CD1c-positive myeloid dendritic cell (primary cell): ENCODE measurements at regions not wholly inside any gene's neighbourhood (a gene's known extent, or its start where the extent isn't known, plus 50 kb on each side); places are given as distances from the start of the nearest gene placed in this dataset.

ENCODE experiments used
- DNase-seq: peaks from one replicate; pipeline ENCODE4 v3.0.0-alpha.2; 2016; ENCODE audit errors: extremely low spot score

DNA sequence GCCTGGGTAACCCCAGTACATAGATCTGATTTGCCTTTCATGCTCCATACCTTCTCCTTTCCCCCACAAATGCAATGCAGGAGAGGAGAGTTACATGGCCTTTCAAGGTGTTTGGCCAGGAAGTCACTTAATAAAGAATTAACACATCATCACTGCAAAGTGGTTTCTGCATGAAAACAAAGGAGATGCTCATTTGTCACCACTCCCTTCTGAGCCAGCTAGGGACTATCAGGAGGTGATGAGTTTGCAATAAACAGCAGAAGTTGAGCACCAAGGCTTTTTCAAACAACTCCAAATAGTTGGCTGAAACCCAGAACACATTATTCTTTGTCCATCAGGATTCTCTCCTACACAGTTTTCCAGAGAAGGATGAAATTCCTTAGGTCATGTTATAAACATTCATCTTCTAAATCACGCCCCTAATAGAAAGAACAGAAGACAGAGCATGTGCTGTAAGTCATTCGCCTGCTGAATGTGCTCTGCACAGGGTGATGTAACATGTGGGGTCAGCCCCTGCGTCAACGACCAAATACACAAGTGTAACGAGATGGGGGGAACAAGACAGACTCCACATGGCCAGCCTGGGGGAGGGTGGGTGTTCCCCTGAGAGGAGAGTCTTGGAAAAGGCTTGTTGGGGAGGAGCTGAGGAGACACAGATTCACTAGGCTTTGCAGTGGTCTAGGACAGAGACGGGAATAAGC, 87.3 kb upstream of the RMDN2 start:
- no peak for DNase-seq

DNA sequence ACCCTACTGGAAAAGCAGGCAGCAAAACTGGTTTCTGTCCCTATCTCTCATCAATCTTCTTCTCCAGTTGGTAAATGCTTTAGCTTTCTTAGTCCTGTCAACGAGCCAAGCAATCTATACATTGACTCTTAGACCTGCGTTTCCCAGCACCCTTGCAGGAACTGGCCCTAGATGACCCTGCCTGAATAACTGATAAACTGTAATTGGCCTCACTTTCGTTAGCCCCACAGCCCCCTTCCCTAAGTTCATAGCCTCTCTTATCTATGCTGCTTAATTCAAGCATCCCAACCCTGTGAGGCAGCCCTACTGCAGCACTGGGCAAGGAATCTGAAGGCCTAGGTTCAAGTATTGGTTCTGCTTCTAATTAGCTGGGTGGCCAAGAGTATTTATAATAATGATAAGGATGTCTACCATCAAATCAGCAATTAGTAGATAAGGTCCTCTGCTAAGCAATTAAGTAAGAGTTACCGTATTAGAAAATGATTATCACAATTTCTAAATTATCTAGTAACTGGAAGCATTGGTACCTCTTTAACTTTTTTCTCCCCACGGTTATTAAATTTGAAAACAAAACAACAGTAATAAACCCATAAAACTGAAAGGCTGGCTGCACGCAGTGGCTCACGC, 86.4 kb upstream of the RMDN2 start:
- DNase-seq = no peak

DNA sequence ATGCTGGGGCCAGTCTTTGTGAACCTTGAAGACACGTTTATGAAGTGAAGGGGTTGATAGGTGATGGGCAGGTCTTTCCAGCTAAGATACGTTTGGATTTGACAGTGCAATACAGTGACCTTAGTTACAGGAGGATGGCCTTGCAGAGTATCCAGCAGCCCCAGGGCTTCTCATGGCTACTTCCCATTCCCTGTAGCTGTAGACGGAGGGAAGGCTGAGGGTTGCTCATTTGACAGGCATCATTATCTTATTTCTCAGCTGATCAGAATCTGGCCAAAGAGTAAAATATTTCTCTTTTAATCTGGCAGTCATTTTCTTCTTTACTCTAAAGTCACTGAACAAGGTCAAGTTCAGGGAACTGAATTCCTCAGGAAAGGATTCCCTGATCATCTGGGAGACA, 85.1 kb upstream of the RMDN2 start:
- DNase-seq = no peak

DNA sequence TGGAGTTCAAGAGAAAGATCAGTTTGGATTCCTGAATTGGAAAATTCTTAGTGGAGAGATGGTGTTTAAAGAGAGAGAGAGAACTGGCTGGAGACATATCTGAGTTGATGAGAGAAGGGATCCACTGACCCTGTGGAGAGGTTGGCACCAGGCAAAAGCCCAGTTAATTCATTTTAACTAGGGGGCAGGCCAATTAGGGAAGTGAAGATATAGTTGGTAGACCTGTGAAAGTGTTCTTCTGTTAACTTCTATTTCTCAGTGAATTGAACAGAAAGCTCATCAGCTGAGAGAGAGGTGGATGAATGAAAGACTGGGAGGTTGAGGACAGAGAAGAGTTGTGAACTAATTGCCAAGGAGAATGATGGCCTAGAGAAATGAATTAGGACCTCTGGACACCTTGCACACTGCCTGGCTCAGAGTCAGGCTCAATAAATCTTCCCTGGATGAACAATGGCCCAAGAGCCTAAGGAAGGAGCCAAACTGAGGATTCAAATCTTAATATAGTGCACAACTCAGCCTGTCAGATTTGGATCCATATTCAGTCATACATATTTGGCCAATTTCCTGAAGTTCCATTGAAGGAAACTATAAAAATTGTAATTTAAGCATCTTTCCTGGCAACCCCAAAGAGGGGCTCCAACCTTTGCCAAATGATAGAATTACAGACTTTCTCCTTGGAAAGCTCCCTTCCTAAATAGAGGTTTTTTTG, 82.2 kb upstream of the RMDN2 start:
- DNase-seq = no peak

DNA sequence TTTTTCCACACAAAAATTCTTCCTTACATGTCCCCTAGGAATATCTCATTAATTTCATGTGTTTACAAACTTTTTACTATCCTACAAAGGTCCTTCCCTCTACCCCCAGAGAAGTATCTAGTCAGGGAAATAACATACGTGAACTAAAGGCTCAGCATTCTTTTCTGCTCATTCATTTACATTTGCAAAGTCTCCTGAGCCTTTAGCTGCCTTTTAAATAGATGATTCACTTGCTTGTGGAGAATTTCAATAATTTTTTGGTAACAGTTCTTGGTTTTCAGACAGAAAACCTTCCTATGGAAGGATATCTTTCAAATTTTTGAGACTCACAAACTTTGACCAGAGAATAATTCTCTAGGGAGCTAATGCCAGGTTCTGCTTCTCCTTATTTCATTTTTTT, 81.5 kb upstream of the RMDN2 start:
- DNase-seq = no peak

DNA sequence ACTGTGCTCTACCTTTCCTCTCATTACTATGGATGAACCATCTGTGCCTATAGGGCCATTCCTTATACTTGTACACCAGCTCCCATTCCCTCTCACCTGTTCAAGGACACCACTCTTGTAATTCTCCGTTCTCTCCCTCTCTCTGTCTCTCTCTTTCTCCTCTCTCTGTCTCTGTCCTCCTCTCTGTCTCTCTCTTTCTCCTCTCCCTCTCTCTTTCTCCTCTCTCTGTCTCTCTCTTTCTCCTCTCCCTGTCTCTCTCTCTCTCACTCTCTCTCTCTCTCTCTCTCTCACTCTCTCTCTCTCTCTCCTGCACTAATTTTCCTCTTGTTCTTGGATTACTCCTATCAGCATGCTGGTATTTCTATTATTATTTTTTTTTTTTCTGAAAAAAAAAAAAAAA, 78.9 kb upstream of the RMDN2 start:
- no peak for DNase-seq

DNA sequence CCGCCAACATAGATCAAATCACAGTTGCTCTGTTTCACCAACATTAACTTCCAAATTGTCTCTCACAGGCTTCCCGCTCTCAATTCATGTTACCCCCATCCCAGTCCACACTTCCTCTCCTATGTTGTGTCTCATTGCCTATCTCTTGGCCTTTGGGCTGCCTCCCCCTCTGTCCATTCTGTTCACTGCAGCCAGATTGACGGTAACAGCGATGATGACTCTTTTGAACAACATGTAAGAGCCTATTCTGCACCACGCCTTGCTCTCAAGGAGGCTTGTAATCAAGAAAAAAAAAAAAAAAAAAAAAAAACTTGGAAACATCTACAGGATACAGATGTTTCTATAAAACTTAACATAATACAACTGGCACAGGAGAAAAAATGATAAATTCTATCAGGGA, 77.3 kb upstream of the RMDN2 start:
- no peak for DNase-seq

DNA sequence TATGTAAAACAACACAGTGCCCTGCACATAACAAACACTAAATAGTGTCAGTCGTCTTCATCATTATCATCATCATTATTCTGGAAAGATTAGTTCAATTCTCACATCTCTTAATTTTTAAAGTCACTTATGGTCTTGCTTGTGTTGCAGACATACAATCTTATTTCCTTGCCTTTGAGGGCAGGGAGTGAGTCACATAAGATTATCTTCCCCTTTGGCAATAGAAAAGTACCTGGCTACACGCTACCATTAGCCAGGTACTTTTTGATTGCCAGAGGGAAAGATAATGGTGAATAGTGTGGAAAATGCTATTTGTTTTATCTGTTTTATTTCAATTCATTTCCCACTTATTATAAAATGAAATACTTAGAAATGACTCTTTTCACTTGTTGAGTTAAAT, 76.6 kb upstream of the RMDN2 start:
- DNase-seq = no peak

DNA sequence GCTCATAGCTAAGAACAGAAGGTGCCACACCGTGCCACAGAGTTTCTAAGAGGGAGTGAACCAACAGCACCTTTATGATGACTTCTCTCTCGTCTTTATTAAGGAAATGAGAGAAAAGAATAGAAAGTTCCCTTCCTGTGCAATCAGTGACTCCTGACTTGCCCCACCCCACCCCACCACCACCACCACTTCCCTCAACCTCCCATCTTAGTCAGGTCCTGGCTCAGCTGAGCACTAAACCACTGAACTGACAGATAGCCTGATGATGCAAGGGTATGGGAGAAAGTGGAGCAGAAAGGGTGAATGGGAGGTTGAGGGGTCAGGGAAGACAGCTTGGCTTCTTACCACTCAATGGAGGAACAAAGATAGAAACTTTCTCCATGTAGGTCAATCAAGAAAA, 75.2 kb upstream of the RMDN2 start:
- peak; percentile 44 for DNase-seq

DNA sequence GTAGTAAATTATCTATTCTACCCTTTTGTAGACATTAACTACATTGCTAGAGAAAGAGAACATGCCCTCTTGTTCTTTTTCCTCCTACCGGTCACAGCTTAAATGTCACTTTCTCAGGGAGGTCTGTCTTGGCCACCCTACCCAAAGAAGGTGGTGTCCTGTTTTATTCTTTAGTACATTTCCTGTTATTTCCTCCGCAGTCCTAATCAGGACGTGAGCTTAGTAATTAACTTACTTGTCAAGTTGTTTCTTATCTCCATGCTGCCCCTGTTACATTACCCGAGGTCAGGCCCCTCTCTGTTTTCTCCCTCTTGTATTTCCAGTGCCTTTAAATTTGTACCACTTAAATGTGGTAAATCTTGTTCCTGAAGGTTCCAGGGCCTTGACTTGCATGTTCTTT, 73.7 kb upstream of the RMDN2 start:
- DNase-seq = no peak

DNA sequence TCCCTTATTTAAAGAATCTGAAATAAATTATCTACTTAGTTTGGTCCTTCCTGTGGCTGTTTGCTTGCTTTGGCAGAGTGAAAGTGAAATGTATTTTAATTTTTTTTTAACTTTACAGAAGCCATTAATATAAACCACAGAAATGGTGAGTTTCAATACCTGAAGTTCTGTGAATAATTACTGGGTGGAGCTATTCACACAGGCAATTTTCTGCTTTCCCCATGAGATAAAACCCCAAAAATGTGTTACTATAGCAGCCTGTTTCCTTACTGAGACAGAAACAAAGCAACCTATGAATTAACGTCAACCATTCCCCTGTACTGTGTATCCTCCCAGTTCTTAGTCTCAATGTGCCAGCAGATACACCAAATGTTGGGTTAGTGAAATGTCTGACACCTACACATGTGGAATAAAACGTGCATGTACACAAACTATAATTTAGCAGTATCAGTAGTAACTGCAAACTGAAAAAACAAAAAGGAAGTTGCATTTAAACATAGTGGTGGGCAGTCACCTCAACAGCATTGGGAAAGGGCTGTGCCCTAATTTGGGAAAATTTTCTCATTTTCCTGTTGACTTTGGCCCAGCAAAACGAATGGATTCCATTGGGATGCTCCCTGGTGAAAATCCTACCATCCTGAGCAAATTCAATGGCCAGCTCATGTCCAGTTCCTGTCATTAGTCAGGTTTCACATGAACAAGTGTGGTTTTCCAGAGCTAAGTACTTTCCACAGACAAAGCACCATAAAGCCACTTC, 73.1 kb upstream of the RMDN2 start:
- no peak for DNase-seq

DNA sequence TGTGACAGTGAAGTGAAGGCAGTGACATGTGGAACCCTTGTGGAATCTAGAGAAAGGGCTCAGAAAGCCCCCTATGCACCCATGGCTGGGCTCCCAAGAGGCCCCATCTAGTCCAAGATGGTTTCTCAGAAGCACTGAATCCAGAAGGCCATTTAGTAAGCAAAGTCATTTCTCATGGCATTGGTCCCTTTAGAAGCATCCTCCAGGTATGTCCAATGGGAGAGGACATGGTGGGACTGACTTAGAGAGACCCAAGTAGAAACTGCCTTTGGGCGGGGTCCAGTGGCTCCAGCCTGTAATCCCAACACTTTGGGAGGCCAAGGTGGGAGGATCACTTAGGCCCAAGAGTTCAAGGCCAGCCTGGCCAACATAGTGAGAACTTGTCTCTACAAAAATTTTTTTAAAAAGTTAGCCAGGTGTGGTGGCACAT, 72.5 kb upstream of the RMDN2 start:
- no peak for DNase-seq

DNA sequence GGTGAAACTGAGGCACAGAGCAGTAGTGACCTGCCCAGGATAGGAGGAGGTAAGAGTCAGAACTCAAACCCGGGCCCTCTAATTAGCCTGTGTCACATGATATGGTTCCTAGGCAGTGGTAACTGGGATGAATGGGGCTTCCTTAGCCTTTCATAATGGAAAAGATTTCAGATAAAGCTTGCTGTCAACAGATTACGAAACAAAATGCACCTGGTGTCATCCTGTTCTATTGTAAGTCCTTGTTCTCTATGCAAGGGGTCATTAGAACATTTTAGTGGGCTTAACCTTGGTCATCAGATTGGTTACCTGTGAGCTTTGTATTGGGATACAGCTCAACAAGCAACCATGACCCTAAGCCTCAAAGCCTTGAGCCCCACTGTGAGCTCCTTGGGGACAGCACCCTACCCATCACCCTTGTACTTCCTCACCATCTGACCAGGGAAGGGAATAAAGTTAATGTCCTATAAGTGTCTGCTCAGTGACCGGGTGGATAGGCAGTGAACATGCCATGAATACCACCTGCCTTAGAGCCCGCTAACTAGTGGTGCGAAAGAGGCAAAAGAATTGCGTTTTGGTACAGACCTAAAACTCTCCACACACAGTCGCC, 70.3 kb upstream of the RMDN2 start:
- no peak for DNase-seq

DNA sequence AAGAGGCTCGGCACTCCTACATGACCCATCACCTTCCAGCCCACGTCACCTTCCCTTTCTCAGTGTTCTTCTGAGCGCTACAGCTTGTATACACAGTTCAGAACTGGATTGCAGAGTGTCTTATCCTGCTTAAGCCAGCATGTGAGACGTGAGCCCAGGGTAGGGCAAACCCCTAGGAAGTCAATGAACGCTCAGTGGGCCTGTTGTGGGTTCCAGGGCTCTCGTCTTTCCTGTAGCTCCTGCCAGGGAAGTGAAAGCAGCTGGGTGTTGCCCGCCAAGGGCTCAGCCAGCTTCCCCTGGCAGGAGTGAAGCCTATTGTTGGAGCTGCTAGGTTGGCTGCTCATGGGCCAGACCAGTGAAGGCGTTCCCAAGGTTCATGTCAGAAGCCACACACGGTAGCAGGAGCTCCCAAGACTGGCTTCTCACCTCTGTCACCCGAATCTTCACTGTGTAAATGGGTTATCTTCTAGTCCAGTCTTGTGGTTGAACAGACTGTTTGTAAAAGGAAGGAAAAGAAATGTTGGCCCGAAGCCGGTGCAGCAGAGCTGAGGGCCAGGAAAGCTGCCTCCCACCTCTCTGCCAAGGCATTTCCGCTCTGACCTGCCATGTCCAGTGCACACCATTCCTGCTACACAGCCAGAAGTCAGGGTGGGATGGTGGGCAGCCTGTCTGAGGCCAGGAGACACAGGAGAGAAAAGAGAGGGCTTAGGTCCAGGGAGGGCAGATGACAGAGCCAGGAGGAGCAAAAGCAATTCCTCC, 69.6 kb upstream of the RMDN2 start:
- DNase-seq = peak; percentile 82

DNA sequence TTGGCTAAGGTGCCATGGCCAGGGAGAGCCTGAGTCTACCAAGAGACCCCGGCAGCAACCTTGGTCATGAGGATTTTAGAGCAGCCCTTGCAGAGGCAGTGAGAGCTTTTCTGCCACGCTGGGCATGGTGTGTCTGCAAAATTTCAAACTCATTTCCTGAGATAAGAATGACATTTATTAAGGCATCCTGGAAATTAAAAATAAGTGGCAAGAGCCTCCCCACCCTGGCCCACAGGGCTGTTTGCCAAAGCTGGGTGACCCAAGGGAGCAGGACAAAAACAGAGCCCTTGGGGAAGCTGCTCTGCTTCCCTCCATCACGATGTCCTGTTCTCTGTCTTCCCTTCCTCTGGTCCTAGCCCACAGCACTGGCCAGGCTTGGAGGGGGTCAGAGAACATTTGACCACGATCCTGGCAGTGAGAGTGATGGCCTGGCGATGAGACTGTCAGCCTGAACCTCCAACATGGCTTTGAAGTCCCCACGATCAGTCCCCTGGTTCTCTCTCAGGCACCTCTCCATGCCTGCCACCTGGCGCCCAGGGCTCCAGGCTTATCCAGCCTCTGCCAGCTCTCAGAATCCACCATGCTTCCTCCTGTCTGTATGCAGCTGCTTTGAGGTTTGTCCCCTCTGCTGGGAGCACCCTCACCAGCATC, 68.9 kb upstream of the RMDN2 start:
- no peak for DNase-seq

DNA sequence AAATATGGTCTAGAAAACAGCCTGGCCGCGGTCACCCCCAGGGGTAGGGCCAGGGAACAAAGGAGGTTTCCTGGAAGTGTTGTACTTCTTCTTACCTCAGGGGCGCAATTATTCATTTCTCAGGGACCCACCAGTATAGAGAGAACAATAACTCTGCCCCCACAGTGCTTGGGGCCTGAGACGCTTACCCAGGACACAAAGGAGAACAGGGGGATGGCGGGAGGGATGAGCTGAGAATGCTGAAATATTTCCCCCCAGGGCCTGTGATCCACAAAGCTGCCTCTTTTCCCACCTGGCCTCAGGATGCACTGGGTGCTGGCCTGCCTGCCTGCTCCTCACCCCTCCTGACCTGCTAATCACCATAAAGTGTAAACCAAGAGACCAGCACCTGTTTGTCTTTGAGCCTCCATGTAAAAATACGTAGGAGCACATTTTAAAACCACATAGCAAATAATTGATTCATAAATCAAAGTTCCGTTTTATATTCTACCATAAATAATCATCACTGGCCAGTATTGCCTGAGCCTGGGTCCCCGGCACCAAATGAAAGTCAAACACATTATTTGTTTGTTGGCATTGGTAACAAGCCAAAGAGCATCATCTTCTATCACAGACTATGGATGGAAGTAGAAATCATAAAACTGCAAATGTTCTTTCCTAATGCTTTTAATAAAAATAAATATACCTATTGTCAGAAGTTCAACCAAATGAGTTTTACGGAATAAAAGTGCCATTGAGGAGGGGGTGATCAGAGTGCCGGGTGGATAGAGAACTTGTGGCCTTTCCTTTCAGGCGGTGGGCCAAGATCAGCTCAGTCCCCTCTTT, 67.3 kb upstream of the RMDN2 start:
- DNase-seq = no peak

DNA sequence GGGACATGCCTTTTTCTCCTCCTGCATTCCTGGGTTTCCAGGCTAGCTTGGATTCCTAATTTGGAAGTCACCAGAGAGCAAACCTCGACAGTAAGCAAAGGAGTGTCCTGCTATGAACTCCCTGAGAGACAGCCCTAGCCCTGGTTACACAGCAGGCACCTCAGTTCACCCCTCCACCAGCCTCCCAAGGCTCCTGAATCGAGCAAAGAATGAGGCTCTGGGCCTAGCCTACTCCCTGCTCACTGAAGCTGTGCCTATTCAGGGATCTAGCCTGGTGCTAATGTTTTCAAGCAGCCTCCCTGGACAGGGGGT, 66.7 kb upstream of the RMDN2 start:
- no peak for DNase-seq

DNA sequence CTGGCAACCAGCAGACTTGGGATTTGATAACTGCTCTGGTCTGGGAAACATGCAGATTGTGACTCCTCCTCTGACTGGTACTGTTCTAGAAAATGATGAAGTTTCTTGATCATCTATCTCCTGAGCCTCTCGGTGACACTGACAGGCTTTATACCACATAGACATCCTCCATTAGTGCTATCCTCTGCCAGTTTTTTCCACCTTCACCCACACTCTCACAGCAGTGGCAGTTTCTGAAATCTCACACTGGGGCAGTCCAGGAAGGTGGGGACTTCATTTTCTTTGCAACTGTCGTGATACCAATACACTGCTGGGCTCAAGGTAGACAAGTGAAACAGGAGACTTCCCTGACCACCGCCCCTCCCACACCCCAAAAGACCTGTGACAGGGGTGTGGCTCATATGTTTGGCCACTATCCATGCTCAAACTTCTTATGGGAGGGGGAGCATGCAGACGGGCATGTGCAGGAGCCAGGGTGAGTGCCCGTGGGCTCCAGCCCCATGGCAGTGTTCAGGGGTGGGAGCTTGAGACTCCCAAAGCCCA, 66.3 kb upstream of the RMDN2 start:
- DNase-seq = no peak

DNA sequence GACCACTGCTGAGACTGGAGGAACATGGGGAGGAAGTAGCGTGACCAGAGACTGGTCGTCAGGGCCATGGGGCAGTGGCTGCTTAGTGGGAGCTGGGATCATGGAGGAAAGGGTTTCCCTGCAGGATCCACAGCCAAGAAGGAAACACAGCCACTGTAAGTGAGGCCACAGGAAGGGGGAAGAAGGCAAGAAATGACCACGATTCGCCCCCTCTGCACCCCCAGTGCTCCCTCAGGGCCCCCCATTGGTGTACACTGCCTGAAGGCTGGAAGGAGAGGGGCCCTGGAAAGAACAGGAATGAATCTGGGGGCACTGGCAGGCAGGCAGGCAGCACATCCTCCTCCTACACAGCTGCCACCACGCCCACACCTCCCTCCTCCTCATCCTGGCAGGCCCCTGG, 62.5 kb upstream of the RMDN2 start:
- DNase-seq = no peak

DNA sequence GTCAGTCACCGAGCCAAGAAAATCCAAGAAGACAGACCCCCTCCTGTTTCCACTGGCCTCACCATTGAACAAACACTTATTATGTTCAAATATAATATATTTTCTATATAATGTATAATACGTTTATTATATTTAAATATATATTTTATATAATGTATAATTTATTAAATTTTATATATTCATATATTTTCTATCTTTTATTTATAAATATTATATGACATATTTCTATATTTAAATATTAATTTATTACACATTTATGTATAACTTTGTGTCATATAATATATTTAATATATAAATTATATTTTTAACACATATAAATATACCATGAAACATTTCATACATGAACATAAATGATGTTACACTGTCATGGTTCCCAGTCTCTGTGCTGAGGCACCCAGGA, 60.9 kb upstream of the RMDN2 start:
- DNase-seq = no peak
